NCI-H82 (cell line): ENCODE measurements at regions not wholly inside any gene's neighbourhood (a gene's known extent, or its start where the extent isn't known, plus 50 kb on each side); places are given as distances from the start of the nearest gene placed in this dataset.
"Not testable (repeated sequence)": the region's sequence is repeated elsewhere in the genome, so short reads cannot be mapped to it uniquely, and the experiment has no call there.

ENCODE experiments used
- DNase-seq: peaks from one replicate; lab custom pipeline; 2025; lab: John Stamatoyannopoulos, UW

DNA sequence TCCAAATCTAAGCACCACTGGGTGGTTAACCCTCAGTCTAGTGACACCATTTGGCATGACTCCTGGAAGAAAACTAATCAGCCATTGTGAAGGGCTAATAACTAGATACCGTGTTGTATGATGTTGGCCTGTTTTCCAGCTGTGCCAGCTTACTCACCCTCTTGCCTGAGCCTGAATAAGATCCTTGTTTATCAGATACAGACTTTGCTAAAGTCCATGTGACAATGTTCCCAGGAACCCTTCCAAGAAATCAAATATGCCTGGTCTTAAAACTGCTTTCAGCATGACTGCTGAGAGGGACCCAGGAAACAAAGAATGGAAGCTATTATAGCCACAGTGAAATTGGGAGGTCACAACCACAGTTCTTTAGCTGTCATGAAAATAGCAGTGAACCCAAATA is 640.8 kb upstream of the INTU start:
- no peak for DNase-seq

DNA sequence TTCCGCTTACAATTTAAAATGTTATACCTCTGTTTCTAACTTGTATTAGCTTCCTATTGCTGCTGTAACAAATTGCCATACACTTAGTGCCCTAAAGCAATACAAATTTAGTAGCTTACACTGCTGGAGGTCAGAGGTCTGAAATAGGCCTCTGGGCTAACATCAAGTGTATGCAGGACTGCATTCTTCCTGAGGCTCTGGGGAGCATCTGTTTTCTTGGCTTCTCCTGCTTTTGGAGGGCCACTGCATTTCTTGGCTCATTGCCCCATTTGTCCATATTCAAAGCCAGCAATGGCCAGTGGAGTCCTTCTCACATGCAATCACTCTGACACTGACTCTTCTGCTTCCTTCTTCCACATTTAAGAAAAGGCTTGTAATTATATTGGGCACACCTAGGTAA is 639.8 kb upstream of the INTU start:
- DNase-seq: no peak

DNA sequence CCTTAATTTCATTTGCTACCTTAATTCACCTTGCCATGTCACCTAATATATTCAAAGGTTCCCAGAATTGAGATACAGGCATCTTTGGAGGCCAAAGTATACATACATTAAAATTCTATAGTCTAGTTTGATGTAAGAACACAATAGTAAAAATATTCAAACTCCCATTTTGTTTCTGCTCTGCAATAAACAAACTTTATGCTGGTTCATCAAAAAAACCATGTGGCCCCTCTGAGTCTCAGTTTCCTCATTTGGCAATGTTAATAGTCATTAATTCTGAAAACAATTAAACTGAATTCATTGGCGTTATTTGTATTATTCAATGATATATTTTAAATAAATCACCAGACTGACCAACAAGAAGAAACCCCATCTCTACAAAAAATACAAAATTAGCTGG is 639.4 kb upstream of the INTU start:
- no peak for DNase-seq

DNA sequence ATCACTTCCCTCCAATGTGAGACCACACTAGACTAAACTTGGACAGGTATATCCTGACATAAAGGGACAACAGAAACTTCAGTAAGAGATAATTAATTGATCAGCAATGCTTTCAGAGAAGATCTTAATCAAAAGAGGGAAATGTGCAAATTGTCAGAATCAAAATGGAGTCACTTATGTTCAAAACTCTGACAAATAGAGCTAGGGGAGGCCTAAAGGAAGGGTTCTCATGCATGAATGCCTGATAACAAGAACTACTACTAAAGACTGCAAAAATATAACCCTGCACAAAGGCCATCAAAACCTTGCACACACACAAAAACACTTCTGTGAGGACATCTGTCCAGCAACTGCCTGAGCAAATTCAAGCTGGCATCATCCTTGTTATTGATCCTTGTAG is 637.5 kb upstream of the INTU start:
- peak; percentile 24 for DNase-seq

DNA sequence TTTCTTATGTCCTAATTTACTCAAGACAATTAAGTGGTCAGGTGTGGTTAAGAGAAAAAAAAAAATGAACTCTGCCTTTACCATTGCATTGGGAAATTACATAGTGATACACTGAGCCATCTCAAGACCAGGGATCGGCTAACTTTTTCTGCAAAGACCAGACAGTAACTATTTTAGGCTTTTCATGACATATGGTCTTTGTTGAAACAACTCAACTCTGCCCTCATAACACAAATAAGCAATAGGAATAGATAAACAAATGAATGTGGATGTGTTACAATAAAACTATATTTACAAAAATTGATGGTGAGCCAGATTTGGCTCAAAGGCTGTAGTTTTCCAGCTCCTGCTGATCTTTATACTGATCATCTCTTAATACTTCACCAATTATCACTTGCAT is 632.6 kb upstream of the INTU start:
- no peak for DNase-seq

DNA sequence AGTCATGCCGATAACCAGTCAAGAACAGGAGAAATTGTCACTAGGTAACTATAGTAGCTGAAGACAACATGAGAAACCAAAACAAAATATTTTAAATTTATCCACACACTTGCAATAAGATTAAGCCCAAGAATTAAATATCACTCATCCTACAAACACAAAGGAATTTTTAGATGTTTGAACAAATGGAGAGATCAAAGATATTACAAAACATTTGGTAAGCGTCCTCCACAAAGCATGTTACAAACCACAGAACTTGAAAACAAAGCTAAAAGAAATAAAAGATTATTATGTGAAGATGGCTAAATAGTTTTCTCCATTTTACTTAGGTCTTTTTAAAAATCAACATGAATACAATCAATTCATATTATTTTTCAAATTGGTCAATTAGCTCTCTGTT is 631.9 kb upstream of the INTU start:
- DNase-seq: no peak

DNA sequence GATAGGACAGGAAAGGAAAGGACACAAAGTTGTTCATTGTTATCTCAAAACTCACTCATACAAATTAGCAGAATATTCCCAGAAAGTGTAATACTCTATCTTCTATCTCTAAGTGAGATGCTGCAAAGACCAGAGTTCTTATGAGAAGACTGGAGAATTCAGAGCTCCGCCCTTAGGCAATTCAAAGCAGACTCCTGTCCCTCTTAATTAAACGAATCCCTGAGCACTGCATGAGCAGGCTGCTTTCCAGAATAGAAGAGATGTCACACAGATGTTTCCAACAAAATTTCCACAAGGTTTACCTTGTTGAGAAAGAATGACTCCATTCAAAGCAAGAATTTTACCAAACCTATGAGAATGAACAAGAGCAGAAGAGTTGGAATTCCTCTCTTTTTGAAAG is 630.8 kb upstream of the INTU start:
- no peak for DNase-seq

DNA sequence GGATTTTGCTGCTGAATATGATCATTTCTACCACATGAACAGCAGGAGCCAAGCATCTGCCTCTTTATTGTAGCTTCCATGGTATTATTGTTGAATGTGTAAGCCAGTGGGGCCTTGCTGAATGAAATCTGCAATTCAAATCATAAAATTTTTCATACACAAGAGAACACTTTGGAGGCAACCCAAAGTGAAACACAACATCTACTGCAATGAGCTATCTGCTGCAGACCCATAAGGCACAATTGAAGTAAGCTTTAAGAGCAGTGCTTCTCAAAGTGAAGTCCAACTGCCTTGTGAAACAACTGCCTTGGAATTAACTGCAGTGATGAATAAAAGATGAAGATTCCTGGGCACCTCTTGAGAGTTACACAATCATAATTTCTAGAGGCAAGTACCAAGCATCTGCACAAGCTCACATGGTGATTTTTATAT is 626.3 kb upstream of the INTU start:
- no peak for DNase-seq

DNA sequence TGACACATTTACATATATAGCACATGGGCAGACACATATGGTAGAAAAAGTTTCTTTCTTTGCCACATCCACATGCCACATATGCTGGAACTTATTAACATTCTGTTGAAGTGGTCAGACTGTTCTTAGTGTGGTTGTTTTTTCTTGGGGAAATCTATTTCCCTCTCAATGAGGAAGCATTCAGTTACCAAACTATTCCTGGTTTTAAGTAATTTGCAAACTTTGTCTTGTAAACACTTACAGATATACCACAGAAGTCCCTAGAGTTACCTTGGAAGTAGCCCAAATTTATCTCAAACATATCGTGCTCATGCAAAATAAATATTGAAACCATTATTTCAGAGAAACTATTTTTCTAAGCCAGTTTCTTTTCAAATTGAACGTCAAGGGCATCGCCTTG is 625.5 kb upstream of the INTU start:
- DNase-seq: no peak

DNA sequence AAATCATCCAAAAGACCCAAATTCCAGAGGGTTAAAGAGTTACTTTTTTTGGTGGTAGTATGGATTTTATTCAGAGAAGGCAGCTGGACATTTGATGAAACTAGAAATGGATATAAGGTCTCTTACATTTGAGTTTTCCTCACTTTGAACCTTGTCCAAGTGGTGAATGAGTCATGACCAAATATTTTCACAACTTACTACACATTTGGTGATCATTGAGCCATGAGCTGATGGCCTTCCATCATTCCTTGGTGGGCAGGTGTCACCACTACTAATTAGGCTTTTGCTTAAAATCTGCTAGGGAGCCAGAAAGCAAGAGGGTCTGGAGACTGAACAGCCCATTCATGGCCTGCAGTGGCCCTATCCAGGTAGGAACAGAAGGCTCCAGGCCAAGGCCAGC is 620.2 kb upstream of the INTU start:
- no peak for DNase-seq

DNA sequence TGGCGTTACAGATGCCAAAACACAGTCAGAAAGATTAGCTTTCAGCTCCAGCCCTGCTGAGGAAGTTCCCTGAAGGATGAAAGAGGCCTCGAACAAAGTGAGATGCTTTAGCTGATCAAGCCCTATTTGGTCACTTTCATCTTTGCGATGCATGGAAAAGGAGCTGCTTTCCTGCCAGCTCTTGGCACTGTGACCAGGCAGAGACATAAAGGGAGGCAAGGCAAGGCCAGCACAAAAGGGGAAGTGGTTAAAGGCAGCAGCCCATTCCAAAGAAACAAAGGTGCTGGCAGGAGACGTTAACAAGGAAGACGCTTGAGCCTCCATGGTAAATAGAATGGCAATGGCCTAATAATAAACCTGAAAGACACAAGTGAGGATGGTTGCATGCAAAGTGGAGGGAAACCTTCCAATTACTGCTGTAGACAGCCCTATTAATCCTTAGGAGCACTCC is 617.1 kb upstream of the INTU start:
- DNase-seq: no peak

DNA sequence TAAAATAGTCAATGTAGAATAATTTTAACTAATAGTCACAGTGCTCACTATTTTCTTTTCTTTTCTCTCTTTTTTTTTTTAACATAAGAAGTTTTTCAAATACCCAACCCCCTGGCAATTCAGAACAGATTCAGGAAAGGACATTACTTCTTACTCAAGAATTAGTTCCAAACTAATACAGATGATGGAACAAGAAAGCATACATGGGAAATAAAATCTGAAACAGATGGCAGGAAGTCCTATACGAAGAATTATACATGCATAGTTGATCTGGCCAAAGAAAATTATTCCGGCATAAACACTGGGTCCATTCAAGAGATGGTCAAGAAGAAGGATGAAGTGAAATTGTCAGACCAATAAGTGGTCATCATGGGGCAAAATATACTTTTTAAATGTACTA is 614.4 kb upstream of the INTU start:
- DNase-seq: no peak

DNA sequence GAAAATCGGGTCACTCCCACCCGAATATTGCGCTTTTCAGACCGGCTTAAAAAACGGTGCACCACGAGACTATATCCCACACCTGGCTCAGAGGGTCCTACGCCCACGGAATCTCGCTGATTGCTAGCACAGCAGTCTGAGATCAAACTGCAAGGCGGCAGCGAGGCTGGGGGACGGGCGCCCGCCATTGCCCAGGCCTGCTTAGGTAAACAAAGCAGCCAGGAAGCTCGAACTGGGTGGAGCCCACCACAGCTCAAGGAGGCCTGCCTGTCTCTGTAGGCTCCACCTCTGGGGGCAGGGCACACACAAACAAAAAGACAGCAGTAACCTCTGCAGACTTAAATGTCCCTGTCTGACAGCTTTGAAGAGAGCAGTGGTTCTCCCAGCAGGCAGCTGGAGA is 611.9 kb upstream of the INTU start:
- DNase-seq: not testable (repeated sequence)

DNA sequence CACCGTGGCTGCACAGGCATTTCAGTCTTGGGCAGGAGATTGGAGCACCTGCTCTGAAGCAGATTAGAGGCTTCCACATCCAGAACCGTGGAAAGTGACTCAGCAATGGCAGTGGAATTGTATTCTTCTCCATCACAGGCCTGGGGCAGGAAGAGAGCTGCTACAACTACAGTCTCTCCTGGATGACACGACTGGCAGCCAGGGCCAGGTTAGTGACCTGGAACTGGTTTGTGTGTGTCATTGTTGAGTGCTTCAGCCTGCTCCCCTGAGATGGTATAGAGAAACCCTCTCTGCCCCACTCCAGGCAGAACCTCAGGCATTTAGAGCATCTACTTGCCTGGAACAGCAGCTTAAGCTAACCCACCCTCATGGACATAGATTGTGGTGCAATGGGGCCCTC is 596.5 kb upstream of the INTU start:
- DNase-seq: no peak

DNA sequence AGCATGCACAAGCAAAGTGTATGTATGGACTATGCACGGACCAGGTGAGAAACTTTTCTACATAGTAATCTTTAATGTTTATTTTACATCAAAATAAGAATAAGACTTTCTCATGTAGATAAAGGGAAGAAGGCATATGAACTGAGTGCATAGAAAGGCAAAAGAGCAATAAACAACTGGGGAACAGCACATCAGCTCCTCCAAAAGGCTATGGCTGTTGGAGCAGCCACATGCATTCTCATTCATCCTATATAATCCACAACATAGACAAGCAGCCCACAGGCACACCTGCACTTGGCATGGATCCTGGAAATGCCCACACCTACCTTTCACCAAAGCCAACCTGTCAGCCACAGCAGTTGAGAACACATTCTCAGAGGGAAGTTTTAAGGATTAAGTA is 586.9 kb upstream of the INTU start:
- DNase-seq: no peak

DNA sequence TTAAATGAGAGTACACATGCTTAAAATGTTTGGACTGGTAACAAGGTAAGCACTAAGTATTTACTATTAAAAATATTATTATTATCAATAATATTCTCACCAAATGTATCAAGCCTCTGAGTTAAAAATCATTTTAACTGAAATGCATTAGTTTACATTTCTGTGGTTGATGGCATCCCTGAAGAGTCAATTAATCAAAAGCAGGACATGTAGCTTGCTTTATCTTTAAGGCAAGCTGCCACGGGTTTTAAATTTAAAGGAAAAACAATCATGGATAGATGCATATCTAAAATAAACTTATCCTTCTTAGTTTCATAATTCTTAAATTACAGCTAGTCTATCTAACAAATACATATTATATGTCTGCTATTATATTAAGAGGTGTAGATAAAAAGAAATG is 584.8 kb upstream of the INTU start:
- DNase-seq: no peak

DNA sequence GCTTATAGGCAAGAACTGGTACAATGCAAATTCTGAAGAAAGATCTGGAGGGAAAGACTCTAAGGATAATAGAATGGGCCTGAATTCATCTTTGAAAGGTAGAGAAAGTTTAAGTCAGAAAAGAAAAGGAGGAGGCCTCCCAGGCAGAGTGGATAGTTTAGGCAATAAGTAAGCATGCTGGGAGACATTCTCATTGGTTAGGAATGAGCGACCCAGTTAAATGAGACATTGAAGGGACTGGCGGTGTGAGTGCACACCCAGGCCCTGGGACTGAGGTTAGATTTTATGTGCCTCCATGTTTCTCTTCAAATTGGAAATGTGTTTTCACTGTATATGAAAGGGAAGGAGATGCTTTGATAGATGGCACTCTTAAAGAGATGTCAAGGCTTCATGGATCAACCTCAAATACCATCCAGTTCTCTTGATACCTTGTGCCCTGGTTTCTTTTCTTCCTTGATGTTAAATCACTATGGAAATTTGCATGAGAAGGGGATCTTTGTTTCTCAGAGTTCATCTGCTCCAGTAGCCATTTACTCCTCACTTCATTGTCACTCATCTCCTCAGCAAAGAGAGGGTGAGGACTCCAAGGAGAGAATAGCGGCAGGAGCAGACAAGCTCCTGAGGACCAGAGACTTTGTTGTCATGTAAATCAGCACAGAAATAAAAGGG is 584.2 kb upstream of the INTU start:
- DNase-seq: no peak

DNA sequence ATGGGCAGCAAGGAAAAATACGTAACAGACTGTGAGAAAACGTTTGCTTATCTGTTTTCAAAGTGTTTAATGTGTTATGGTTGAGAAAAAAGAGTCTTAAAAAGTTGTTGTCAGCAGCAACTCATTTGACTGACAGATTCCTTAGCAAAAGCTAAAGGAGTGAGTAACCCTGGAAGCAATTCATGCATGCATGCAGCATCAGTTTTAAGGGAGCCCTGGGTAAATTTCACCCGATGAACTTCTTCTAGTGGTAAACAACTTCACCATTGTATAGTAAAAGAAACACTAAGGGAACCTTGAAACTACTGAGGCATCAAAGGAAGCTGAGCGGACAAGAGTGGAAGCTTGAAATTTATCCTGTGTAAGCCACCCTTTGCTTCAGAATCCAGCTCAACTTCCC is 583.2 kb upstream of the INTU start:
- no peak for DNase-seq

DNA sequence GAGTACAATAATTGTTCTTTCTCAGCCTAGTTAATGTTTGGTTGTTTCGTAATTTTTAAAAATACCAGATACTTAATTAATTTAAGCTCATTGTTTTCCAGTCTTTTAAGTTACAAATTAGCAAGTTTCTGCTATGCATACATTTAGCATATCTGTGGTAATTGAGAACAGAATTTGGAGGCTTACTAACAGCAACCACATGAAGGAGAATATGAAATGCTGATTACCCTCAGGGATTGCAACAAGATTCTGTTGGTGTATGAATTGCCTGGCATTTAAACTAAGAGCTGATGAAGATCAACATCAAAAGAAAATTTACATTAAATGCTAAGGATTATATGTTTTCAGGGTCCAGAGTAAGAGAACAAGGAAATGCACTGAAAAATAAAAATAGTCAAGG is 580.0 kb upstream of the INTU start:
- DNase-seq: no peak

DNA sequence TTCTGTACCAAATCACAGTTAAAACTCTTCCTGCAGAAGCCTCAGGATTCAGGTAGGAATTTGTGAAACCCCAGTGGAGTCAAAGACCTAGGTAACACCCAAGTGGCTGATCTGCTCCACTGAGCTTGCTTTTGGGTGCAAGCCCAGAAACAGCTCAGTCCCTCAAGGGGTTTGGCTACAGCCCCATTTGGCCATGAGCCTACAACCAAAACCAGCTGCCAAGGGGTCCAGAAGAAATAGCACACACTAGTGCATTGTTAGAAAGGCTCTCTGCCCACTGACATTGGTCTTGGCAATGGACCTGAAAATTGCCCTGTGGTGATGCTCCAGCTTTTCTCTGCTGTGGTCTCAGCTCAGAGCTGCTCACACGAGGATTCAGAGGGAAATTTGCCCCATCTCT is 577.4 kb upstream of the INTU start:
- DNase-seq: no peak

DNA sequence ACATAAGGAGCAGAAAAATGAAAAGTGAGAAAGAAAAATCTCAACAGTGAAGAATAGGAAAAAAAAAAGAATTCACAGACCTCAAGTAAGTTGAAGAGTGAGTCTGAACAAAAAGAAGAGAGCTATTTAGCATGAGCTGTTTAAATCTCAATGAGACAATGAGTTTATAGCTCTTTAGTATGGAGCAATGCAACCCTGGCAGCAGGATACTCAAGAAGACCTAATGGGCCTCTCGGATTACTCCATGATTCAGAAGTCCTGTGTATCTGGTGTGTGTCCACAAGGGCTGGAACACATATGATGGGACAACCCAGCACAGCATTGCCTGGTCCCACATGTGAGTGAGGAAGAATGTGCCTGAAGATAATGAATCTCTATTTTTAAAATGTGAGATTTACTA is 563.1 kb upstream of the INTU start:
- DNase-seq: no peak

DNA sequence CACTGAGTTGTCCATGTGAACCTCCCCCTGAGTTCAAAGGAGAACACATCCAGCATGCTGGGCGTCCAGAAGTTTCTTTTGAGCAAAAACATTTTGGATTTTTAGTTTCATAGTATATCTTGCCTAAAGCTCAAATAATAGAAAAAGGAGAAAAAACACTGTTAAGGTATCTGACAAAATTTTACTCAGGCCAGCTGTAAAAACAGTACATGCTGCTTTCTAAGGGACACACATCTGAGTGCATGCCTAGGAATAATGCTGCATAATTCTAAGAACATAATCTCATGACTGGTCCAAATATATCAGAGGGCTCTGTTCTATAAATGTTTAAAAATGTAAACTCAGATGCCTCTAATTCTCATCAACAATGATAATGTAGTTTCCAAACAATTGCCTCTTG is 561.3 kb upstream of the INTU start:
- no peak for DNase-seq

DNA sequence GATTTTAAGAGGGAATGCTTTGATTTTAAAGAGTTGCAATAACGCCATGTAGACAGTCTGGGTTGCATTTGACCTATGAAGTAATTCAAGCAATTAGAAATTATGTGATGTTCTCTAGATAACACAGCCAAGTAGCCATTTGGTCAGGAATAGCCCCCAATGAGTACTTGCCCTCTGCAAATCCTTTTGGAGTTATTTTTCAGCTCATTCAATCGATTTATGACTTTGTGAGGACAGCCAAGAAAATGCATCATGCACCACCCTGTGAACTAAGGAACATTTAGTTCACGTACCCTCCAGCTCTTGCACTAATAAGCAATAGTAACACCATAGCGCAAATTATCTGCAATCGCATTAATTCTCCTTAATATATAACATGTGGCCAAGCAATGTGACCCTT is 552.6 kb upstream of the INTU start:
- DNase-seq: no peak

DNA sequence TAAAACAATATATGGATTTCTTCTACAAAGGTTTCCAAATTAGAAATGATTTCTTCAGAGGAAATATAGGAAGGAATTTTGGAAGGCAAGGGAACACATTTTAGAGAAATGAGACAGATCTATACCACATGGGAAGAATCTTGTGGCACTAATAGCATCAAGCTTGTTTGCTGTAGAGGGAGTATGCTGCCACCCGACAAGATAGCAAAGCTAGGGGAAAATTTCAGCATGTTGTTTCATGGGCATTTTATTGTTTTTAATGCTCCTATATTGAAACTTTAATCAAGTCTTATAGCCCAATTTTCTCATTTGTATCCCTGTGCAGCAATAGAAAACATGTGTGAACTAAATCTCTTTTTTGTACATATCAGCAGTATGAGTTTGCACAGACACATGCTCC is 551.7 kb upstream of the INTU start:
- no peak for DNase-seq

DNA sequence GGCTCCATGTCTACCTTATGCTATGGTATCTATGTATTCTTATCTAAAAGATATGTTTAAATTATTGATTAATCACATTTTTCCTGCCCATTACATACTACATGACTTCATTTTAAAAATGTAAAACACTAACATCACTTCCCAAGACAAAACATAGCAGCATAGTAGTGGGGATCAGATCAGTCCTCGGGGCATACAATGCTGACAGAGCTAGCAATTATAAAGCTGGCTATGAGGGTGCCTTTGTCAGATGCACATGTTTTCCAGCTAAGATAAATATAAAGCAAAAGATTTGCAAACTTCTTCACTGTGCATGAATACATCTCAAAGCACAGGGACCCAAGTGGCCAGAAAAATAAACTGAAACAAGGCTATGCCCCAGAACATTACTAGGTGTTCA is 549.8 kb upstream of the INTU start:
- no peak for DNase-seq
